Amniotic epithelial cell (primary cell): ENCODE measurements at regions not wholly inside any gene's neighbourhood (a gene's known extent, or its start where the extent isn't known, plus 50 kb on each side); places are given as distances from the start of the nearest gene placed in this dataset.
"Not testable (repeated sequence)": the region's sequence is repeated elsewhere in the genome, so short reads cannot be mapped to it uniquely, and the experiment has no call there.

Experiments
- DNase-seq: peaks from one replicate; pipeline ENCODE4 v3.0.0-alpha.2; 2010; ENCODE audit warnings: low read depth

DNA sequence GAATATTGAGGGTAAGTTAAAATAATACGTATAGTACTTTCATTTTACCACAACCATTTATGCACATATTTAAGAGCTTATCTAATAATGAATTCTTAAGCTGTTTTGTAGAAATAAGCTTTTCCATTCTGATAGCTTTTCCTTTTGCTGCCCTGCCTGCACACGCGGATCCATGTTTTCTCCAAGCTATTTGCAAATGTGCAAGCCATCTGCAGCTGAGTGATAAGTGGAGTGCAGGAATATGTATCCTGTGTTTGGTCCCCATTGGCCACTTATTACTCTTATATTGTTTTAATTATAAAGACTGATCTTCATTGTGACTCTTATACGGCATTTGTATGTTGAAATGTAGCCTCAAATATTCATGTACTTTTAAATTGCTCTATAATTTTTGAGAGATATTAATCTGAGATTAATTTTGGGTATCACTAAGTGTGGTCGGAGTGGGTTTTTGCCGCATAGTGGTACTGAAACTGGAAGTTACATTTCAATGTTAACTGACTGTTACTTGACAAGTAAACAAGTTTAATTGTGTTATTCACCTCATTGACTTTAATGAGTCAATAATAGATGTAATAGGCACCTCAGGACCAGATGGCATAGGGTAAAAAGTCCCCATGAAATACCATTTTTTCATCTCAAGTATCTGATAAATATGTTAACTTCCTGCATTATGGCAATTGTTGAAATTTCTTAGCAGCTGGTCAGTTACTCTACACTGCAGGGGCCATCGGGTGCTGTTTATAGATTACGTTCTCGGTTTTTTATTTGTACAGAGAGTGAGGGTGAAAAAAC is 1567.4 kb downstream of the EFNB2 start:
- DNase-seq, result no peak

DNA sequence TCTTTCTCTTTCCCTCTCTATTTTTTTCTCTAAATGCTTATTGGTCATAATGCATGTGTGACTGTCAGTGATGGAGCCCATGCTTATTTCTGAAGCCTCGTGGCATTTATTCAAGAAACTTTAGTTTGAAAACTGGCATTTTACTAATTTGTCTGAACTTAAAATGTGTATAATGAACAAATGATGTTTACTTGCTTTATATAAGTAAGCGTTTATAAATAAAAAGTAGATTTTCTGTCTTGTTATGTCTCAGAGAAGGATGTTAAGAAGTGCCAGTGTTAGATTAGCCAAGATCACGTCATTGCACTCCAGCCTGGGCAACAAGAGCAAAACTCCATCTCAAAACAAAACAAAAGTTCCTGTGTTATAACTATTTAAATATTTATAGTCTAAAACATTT is 1568.1 kb downstream of the EFNB2 start:
- DNase-seq, result no peak

DNA sequence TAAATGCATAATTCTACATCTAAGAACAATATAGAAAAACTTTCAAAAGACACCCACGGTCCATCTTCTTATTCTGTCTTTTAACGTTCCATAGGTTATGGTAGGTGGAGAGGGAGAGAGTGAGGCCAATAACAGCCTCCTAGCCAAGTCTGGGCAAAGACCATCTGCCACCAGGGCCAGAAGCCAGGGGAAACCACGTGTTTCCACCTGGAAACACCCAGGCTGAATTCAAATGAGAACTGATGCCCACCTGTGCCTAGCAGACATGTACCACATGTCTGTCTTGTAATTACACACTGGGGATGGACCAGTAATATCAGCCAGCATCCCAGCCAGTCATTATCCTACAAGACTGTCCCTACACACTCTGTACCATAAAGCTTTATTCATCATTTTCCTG is 1573.1 kb downstream of the EFNB2 start:
- no peak for DNase-seq

DNA sequence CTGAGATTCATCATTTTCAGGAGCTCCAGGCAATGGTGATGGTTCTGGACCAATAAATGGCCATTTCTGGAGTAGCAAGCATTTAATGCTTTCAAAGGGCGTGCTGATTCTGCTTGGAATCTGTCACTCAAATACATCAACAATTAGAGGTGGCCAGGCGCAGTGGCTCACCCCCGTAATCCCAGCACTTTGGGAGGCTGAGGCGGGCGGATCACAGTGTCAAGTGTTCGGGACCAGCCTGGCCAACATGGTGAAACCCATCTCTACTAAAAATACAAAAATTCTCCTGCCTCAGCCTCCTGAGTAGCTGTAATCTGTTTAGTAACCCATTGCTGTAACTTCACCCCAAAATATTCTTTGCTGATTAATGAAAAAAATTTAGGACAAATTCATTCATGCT is 1574.2 kb downstream of the EFNB2 start:
- DNase-seq, result no peak

DNA sequence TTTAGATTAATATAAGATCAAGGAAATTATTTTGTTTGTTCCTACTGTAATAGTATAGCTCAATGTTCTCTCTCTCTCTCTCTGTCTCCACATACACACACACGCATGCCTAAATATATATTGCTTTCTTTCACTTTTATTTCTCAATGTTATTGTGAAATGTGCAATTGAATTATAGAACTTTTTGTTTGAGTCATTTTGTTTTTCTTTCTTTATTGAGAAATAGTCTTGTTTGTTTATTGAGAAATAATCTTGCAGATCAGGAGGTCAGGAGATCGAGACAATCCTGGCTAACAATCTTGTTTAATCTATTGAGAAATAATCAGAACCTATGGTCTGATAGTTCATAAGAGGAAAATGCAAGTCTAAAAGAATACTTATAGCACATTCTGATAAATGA is 1581.3 kb downstream of the EFNB2 start:
- peak; percentile 65 for DNase-seq

DNA sequence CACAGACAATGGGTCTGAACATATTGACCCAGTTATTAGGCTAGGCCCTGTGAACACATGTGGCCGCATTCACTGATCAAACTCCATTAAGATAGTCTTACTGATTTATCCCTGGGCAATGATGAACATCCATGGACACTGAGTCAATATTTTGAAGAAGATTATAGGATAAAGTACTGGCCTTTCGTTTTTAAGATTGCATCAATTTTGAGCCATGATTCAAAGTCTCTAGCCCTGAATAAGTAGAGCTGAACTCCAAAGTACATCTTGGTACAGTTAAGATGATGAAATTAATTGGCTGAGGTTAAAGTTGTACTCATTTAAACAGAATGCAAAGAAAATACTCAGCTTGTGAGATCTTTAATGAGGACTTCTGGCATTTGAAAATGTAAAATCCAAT is 1581.9 kb downstream of the EFNB2 start:
- DNase-seq, result peak; percentile 86

DNA sequence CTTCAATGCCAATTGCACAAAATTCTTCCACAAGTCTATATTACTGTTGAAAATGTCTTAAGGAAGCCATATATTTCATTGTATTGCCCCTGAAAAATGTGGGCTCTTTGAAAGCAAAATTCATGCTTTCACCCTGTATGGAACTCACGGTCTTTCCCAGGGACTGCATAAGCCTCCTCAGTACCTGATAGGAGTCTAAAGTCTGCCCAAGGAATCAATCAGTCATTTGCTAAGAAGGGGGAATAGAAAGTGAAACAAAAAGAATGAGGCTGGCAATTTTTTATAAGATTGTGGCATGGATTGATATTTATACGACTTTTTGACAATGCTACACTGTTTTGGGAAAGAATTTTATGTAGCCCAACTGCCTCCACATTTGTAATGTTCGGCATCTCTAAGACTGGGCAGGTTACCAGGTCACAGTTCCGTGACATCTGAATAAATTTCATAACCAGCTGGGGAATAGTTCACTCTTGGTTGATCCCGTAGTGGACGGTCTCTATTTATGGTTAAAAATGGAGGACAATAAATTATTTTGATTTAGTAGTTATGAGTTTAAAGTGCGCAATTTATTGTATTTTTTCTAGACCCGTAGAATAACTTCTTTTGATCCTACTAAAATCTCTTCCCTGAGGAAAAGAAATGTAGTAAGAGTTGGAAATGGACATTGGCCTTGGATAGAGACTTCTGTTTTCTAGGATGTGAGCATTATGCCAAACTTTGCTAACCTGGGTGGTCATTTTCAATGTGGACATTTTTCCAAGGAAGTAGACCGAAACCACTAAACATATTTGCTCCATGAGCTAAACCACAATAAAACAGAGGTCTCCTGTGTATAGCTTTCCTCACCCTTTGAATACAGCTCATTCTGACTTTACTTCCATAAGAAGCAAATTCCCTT is 1585.4 kb downstream of the EFNB2 start:
- peak; percentile 21 for DNase-seq

DNA sequence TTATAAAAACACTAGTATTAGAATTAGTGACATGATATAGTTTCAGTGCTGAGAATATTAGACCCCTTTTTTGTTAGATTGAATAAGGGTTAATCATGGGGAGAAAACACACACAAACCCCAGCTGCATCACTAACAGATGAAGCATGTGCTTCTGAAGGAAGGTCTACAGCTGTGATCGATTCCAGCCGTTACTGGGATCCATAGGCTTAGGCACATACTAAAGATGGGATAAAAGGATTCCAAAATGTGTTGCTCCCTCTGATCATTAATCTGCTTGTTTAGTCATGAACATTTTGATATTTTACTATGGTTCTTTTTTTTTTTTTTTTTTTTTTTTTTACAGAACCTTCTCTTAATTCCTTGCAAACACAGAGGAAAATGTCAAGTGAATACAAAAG is 1591.3 kb downstream of the EFNB2 start:
- DNase-seq, result no peak

DNA sequence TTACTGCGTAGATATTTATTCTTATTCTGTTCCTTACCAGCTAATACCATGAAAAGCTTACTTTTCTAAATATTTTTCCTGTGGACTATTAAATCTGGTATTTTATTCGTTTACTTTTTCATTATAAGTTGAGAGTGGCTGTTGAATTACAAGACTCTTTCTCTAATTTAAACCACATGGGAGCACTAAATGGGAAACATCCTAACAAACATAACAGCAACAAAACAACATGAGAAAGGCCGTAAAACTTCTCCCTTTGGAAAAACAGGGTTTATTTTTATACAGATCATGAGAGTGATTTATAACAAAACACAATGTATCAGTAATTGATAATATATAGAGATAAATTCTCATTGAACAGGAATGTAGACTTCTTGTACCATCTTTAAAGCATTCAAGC is 1592.1 kb downstream of the EFNB2 start:
- DNase-seq, result no peak

DNA sequence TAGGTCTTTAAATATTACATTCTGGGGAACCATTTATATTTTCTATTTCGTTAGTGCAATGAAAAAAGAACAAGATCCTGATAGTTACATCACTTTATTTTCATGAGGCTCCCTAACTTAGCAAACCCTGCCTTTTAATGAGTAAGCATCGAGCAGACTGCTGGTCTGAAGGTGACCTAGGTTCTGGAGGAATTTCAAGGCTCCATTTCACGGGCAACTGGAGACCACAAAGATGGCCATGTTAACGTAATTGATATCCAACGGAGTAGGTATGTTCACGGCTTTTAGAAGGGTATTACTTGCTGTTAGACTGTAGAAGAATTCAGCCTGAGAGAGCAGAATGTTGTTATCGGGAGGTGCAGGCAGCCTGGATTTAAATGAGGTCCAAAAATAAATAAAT is 1597.6 kb downstream of the EFNB2 start:
- DNase-seq, result peak; percentile 3

DNA sequence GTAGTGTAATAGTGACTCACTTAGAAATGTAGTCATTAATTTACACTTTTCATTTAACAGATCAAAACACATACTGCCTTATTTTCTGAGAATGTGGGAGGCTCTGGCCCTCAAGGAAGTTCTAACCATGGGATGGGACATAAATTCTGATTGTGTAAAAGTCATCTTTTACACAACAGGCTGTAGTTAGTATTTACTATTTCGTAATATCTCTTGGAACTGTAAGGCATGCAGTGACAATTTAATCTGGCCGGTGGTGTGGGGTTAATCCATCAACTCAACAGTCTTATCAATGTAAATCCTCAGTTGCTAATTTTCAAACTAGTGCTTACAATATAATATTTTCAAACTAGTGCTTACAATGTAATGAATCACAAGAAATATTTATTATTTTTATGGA is 1599.2 kb downstream of the EFNB2 start:
- DNase-seq, result peak; percentile 56

DNA sequence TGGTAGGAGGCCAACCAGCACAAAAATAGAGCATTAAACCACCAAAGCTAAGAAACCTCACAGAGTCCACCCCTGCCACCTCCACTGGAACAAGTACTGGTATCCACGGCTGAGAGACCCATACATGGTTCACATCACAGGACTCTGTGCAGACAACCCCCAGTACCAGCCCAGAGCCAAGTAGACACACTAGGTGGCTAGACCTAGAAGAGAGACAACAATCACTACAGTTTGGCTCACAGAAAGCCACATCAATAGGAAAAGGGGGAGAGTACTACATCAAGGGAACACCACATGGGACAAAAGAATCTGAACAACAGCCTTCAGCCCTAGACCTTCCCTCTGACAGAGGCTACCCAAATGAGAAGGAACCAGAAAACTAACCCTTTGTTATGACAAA is 1614.9 kb downstream of the EFNB2 start:
- not testable (repeated sequence) for DNase-seq

DNA sequence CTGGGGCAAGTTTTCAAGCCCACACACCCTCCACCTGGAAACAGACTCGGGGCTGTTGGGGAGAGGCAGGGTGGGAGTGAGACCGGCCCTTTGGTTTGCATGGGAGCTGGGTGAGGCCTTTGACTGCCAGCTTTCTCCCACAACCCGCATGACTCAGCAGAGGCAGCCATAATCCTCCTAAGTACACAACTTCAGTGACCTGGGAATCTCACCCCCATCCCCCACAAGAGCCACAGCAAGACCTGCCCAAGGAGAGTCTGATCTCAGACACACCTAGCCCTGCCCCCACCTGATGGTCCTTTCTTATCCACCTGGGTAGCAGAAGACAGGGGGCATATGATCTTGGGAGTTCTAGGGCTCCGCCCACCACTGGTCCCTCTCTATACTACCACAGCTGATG is 1615.4 kb downstream of the EFNB2 start:
- DNase-seq, result no peak

DNA sequence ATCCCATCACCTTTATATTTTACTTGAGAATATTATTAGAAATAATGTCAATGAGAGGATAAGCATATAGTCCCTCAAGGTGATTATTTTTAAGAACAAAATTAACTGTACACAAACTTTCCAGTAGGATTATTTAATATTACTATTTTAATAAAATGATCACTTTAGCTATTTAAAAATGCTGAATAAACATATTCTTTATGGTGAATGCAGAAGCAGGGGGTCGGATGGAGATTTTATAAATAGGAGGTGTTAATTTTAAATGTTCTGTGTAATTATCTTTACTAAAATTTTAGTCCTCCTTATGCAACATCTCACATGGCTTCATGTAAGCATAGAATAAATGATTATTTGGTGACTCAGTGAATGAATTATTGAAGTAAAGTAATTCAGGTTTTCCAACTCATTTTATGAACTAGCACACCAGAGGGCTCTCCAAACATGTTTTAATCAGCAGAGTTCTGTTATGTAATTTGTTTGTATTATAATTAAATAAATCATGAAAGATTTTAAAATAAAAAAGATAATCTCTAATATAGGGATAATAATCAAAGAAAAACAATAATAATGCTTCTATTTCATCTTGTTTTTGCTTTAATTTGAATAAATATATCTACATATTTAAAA is 1635.2 kb downstream of the EFNB2 start:
- DNase-seq, result peak; percentile 9

DNA sequence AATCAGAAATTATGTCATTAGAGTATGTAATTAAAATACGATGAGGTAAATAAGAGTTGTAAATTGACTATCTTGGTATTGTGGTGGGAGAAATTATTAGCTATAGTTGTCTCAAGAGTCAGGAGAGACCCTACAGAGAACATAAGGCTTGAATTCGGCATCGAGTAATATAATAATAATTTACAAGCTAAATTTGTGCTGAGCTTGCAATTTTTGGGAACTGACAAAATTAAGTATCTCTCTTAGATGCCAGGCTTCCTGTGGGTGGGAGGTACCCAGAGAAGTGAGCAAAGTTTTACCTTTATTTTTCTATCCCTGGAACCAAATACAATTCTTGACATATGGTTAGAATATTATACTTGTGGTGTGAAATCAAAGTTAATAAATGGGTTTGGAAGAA is 1637.0 kb downstream of the EFNB2 start:
- no peak for DNase-seq

DNA sequence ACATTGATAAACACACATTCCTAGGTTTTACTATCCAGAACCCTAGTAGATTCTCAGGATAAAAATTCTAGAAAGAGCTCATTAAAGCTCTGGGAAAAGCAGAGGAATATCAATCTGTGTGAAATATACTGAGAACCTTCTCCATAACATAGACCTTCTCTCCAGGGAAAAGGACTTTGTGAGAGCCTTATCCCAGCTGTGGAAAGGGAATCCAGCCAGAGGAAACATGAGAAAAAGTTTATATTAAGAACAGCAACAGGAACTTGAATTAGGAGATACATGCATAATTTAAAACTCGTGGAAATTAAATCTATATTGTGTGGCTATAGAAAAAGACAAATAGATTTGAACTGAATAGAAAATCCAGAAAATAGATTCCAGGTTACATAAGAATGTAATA is 1639.9 kb downstream of the EFNB2 start:
- no peak for DNase-seq

DNA sequence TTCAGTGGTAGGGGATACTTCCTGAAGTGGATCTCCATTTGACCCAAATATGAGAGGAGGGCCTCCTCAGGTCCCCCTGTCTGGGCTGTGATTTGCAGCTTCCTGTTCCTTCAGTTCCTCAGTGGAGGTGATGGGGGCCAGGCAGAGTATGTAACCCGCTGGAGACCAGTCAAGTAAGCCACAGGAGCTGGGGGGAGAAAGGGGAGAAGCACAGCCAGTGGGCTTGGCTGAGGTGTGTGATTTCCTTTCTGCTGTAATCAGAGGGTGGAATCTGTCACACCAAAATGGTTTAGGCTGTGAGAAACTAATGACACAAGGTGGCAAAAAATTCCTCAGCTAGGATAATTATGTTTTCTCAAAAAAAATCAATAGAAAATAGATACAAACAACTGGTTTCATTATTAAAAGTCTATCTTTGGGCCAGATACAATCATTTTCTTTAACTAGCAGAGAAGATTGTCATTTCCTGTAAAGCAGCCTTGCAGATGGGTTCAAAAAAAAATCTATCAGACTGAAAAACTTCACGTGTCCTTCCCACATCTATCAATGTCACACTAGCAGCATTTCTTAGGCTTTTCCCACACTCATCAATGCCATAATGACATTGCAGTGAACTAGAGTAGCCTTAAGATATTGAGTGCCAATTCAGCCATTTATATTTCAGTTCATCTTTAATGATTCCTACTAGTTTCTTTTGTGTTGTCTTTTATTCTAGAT is 1660.3 kb downstream of the EFNB2 start:
- no peak for DNase-seq

DNA sequence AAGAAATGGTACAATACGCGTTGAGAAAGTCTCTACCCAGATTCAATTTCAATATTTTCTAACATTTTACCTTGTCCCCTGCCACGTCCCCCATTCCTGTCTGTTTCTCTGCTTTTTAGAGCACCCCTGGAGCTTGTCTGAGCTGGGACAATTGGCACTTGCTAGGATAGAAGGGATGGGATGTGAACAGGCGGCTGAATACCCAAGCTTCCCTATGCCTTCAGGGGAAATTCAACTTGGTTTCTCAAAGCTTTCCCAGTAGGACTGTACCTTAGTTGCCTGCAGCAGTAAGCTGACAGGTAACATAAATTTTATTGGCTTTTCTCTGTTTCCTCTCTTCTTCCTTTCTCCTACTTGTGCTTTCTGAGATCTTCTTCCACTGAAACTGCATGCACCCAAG is 1663.3 kb downstream of the EFNB2 start:
- no peak for DNase-seq

DNA sequence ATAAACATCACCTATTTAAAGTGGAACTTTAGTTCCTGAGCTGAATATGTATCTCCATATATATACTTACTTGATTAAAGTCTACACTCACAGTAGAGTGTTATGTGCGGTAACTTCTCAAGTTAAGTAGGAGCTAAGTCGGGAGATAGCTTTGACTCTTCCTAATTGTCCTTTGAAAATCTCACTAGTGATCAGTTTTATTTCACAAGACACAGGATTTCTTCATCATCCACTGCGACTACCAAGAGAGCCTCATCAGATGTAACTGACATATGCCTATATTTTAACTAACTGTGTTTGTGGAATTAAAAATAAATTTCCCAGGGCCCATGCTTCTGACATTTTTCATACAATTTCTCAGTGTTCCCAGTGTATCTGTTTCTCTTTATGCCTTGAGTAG is 1664.0 kb downstream of the EFNB2 start:
- DNase-seq, result no peak

DNA sequence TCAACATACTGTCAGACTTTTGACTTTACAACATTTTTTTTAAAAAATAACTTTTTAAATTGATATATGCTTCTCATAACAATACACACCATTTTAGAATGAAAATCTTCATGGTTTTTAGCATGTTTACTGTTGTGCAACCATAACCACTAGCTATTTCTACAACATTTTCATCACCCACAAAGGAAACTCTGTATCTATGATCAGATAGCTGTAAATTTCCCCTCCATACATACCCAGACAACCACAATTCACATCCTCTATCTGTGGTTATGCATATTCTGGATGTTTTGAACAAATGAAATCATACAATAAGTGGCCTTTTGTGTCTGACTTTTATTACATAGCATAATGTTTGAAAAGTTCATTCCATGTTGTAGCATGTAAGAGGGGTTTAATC is 1666.0 kb downstream of the EFNB2 start:
- peak; percentile 88 for DNase-seq

DNA sequence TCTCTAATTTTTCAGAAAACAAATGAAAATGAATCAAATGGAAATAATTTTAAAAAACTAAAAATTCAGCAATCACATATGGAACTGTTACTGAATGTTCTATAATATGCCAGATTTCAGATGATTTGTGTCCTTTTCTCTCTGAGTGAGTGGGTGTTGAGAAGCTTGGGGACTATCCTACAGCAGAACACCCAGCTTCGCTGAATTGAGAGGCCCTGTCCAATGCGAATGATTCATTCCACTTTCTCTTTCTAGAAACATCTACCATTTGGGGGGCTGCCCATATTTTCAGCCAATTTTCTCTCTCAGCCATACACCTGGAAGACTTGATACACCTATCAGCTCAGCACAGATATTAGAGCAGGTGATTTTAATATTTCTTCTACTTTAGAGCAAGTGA is 1666.7 kb downstream of the EFNB2 start:
- DNase-seq, result no peak

DNA sequence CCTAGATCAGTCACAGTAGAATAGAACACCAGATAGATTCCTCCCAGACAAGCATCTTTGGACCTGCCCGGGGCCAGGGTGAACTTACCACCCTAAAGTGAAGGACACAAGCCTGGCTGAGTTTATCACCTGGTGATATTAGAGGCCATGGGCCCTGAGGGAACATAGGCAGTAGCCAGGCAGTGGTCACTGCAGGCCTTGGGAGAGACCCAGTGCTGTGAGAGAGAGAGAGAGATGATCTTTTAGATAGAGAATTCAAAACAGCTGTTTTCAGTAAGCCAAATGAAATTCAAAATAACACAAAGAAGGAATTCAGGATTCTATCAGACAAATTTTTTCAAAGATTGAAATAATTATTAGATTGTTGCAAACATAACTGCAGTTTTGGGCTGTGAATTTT is 1679.9 kb downstream of the EFNB2 start:
- DNase-seq, result no peak
